Fibroblast of mammary gland (primary cell): ENCODE measurements at regions not wholly inside any gene's neighbourhood (a gene's known extent, or its start where the extent isn't known, plus 50 kb on each side); places are given as distances from the start of the nearest gene placed in this dataset.

ENCODE experiments used
- DNase-seq: peaks from one replicate; pipeline ENCODE4 v3.0.0-alpha.2; 2010; ENCODE audit warnings: low read depth
- H3K4me3 ChIP-seq: 2 replicates; pipeline ENCODE4 v1.5.1; 2011; ENCODE audit warnings: low read depth, mild to moderate bottlenecking, low read length, moderate library complexity; ENCODE audit not compliant: control insufficient read depth
- TF ChIP-seq, protein P1 (sequence below): conservative IDR thresholded peaks from 2 replicates; pipeline ENCODE4 v1.5.1; 2011; ENCODE audit warnings: low read depth, low read length, inconsistent platforms; ENCODE audit not compliant: control insufficient read depth, insufficient read depth

DNA sequence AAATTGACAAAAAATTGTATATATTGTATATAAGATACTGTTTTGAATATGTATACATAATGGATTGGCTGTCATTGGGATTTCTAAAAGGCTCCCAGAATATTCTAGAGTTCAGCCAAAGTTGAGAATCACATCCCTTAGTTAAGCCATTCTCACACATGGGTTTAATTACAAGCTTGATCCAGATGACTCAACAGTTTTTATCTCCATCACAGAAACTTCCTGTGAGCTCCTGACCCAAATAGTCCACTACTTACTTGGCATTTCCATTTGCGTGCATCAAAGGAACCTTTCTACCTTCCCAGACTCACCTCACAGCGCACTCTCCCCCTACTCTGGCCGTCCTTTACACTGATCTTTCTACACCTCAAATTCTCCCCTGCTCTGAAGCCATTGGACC lies 184.8 kb upstream of the ARHGAP20 start:
- TF ChIP-seq, protein P1, sequence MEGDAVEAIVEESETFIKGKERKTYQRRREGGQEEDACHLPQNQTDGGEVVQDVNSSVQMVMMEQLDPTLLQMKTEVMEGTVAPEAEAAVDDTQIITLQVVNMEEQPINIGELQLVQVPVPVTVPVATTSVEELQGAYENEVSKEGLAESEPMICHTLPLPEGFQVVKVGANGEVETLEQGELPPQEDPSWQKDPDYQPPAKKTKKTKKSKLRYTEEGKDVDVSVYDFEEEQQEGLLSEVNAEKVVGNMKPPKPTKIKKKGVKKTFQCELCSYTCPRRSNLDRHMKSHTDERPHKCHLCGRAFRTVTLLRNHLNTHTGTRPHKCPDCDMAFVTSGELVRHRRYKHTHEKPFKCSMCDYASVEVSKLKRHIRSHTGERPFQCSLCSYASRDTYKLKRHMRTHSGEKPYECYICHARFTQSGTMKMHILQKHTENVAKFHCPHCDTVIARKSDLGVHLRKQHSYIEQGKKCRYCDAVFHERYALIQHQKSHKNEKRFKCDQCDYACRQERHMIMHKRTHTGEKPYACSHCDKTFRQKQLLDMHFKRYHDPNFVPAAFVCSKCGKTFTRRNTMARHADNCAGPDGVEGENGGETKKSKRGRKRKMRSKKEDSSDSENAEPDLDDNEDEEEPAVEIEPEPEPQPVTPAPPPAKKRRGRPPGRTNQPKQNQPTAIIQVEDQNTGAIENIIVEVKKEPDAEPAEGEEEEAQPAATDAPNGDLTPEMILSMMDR: no peak
- H3K4me3 ChIP-seq: no peak overlapping the region
- DNase-seq: peak; percentile 92

DNA sequence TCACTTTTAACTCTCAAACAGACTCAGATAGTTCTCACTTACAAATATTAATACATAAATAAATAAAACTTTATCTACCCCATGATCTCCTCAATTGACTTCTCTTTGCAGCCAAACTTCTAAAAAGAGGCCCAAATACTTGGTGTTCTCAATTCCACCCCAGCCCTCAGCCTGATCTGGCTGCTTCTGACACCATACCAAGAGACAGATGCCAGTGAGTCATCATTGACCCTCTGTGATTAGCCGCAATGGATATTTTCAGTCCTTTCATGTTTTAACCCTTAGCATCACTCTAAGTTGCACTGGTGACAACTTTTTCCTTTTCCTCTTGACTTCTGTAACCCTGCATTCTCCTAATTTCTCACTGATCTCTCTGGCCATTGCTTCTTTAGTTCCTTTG lies 184.1 kb upstream of the ARHGAP20 start:
- peak; percentile 93 for DNase-seq
- TF ChIP-seq, protein P1: no peak
- H3K4me3 ChIP-seq: no peak overlapping the region

DNA sequence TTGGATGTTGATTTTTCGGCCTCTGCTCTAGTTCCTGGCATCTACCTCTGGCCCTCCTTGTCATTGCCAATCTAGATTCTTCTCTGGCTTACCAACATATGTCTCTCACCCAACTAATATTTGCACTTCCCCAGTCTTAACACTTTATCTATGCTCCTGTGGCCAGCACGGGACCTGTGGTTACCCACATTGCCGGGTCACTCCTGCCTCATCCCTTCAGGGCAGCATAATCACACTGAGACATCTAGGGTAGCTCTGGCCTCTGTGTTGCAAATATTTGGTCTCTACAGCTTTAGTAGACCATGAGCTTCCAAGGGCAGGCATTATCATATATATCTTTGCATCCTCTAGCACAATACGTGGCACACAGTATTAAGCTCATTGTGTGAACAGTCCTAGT lies 182.0 kb upstream of the ARHGAP20 start:
- H3K4me3 ChIP-seq: no peak overlapping the region
- no peak for DNase-seq
- TF ChIP-seq, protein P1: no peak

DNA sequence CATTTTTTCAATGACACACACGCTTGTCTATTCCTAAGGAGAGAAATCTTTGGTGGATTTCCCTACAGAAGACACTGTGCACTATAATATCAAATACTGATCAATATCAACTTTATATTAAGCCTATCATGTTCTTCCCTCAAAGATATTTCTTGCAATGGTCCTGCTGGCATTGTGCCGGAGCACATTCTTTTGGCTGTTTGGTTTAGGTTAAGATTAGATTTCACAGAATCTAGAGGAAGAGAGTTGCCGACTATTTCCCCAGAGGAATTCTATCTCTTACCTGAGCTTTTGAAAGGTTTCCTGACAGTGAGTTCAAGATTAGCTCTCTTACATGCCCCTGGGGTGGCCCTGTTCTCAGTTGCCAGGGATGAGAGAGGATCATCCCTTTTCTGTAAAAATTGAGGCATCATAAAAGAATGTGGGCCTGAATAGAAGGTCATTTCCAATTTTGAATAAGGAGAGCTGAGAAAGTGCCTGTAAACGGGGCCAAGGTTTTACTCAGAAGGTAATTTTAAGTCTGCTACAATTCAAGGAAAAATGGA lies 180.6 kb upstream of the ARHGAP20 start:
- TF ChIP-seq, protein P1: no peak
- DNase-seq: no peak
- no peak overlapping the region for H3K4me3 ChIP-seq

DNA sequence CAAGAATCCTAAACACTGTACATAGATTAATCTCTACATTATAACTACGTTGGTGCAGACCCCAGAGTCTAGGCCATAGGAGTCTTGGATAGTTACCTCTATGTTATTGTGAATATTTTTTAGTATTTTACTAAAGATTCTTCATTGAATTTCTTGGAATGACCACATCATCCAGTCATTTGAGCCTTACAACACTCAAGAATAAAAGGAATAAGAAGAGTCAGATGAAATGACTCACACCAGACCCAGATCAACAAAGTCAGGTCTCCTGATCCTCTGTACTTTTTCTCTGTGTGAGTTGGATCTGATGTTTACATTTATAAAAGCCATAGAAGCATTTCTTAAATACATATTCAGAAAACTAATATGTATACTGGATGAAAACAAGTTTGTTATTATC lies 179.2 kb upstream of the ARHGAP20 start:
- peak; percentile 86 for DNase-seq
- TF ChIP-seq, protein P1: no peak
- no peak overlapping the region for H3K4me3 ChIP-seq

DNA sequence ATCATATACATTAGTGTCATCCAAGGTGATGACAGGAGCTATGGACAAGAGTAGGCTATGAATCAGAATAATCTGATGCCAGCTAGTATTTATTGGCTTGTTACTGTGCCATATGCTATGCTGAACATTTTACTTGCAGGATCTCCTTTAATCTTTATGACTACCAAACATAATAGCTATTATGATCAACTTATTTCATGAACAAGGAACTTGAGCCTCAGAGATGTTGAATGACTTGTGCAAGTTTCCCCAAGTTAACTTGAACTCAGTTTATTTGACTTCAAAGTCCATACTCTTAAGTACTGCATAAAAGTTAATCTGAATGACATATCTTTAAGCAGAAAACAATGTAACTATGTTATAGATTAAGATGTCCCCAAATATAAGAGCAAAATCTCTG lies 178.8 kb upstream of the ARHGAP20 start:
- TF ChIP-seq, protein P1: no peak
- no peak for DNase-seq

More for the DNA sequence above, 178.8 kb upstream of the ARHGAP20 start:
- H3K4me3 ChIP-seq: no peak overlapping the region
